Stomach (tissue), 8 donors: ENCODE measurements at regions not wholly inside any gene's neighbourhood (a gene's known extent, or its start where the extent isn't known, plus 50 kb on each side); places are given as distances from the start of the nearest gene placed in this dataset.
"Not testable (repeated sequence)": the region's sequence is repeated elsewhere in the genome, so short reads cannot be mapped to it uniquely, and the experiment has no call there.

Experiments
- DNase-seq, 2 donors: peaks; one replicate each; pipeline versions ENCODE4 v3.0.0 to v3.0.0-alpha.2; 2013 to 2019
- H3K27ac ChIP-seq, 5 donors: fragments of 200-600 bp in 4 of 5; sonication (generic) in 4 of 5; one replicate each; pipeline ENCODE4 v1.5.1; 2013 to 2019; ENCODE audit warnings: mild to moderate bottlenecking in 1 of 5, moderate library complexity in 1 of 5
- H3K27me3 ChIP-seq, 3 donors: fragments of 200-600 bp; sonication (generic); one replicate each; pipeline ENCODE4 v1.5.1; 2017 to 2019; ENCODE audit warnings: mixed run types in 1 of 3
- H3K36me3 ChIP-seq, 4 donors: fragments of 200-600 bp; sonication (generic); 1 replicate in 3 of 4; 2 replicates in 1 of 4; pipeline ENCODE4 v1.5.1; 2016 to 2019
- H3K4me1 ChIP-seq, 4 donors: fragments of 200-600 bp; sonication (generic); one replicate each; pipeline ENCODE4 v1.5.1; 2016 to 2019
- H3K4me3 ChIP-seq, 4 donors: fragments of 200-600 bp; sonication (generic) in 3 of 4; one replicate each; pipeline ENCODE4 v1.5.1; 2016 to 2019; ENCODE audit warnings: mild to moderate bottlenecking in 1 of 4
- H3K9me3 ChIP-seq, 4 donors: fragments of 200-600 bp; sonication (generic); one replicate each; pipeline ENCODE4 v1.5.1; 2016 to 2019
- CTCF ChIP-seq, 7 experiments: fragments of 450-650 bp in 4 of 7; fragments of 200-600 bp in 3 of 7; sonication (generic) in 3 of 7; IDR thresholded peaks; one replicate each; pipeline ENCODE4 v1.5.1; 2016 to 2019; ENCODE audit warnings: antibody characterized with exemption in 7 of 7, control low read depth in 2 of 7, mild to moderate bottlenecking in 1 of 7
- EP300 ChIP-seq: sonication (generic); formaldehyde crosslinking; IDR thresholded peaks from one replicate; pipeline ENCODE4 v1.6.1; 2017; ENCODE audit warnings: antibody characterized with exemption
- POLR2A ChIP-seq, 4 donors: fragments of 450-650 bp; IDR thresholded peaks; one replicate each; pipeline ENCODE4 v1.6.1; 2016; ENCODE audit warnings: antibody characterized with exemption in 4 of 4, control low read depth in 2 of 4, mild to moderate bottlenecking in 1 of 4, moderate library complexity in 1 of 4
- POLR2AphosphoS5 ChIP-seq, 3 donors: sonication (generic); formaldehyde crosslinking; IDR thresholded peaks; one replicate each; pipeline ENCODE4 v1.6.1; 2016; ENCODE audit warnings: antibody characterized with exemption in 3 of 3
- WGBS, 5 donors: extraction: QIAGEN DNeasy Blood & Tissue Kit in 3 of 5; methylation state at CpG; one replicate each; pipeline versions ENCODE4 v1.1.5 to v1.1.7; 2013 to 2018; 5-methylcytosine and 5-hydroxymethylcytosine counted together
- intact Hi-C: fragments of 100-400 bp; cut with DNase I; formaldehyde crosslinking; loops from one replicate; pipeline ENCODE4 v1.15.1; 2023; ENCODE audit warnings: low total_unique reads
- donor health status: healthy with polysubstance abuse.
- donor health status: Bipolar disorder and iron deficiency.
- donor health status: healthy.

- Histone ChIP-seq H3K27ac (no peak overlapping the region), H3K9me3 (peaks cover 0 to 21% (median 16%) of the 10 kb centered on the region in 4 donors), H3K4me1 (no peaks in the 10 kb centered on the region), H3K4me3 (no peak overlapping the region), H3K27me3 (peaks cover 0 to 4% (median 0%) of the 10 kb centered on the region in 3 donors), H3K36me3 (no peaks in the 10 kb centered on the region)
- 64 to 82% (median 76%) methylated on average over 6 of the region's 6 CpGs for WGBS, 5 donors
- intact Hi-C loops = no loop called here
- TF ChIP-seq CTCF (IDR thresholded peaks at IDR 0.05) (no peak), POLR2A (IDR thresholded peaks at IDR 0.05) (no peak), POLR2AphosphoS5 (IDR thresholded peaks at IDR 0.05) (no peak), EP300 (no peak)
- no peak for DNase-seq
Observed at GRCh38 chr21:38631206-38631605, 132.9 kb upstream of the ERG start.

- peaks cover 0 to 7% (median 0%) of the 10 kb centered on the region in 3 donors for H3K27me3 ChIP-seq
- intact Hi-C loops = no loop called here
- H3K9me3 ChIP-seq = peaks cover 0 to 22% (median 18%) of the 10 kb centered on the region in 4 donors
- no peak overlapping the region for H3K27ac ChIP-seq
- no peak for DNase-seq
- 67 to 82% (median 77%) methylated on average over 5 of the region's 5 CpGs for WGBS, 5 donors
- no peaks in the 10 kb centered on the region for H3K4me1 ChIP-seq
- no peak overlapping the region for H3K4me3 ChIP-seq
- no peaks in the 10 kb centered on the region for H3K36me3 ChIP-seq
- TF ChIP-seq CTCF (IDR thresholded peaks at IDR 0.05) (no peak), POLR2A (IDR thresholded peaks at IDR 0.05) (no peak), POLR2AphosphoS5 (IDR thresholded peaks at IDR 0.05) (no peak), EP300 (no peak)
Observed at GRCh38 chr21:38631676-38632075, 133.4 kb upstream of the ERG start.

- Histone ChIP-seq H3K4me3 (no peak overlapping the region), H3K27ac (no peak overlapping the region), H3K4me1 (no peaks in the 10 kb centered on the region), H3K27me3 (peaks cover 0 to 7% (median 0%) of the 10 kb centered on the region in 3 donors), H3K9me3 (peaks cover 0 to 9% (median 6%) of the 10 kb centered on the region in 4 donors), H3K36me3 (no peaks in the 10 kb centered on the region)
- DNase-seq = no peak
- TF ChIP-seq EP300 = no peak
- WGBS, 5 donors = 71 to 85% (median 83%) methylated on average over 3 of the region's 3 CpGs
- intact Hi-C loops = no loop called here
Observed at GRCh38 chr21:38637161-38637560, 138.9 kb upstream of the ERG start.

- 38 to 61% (median 46%) methylated on average over 4 of the region's 4 CpGs for WGBS, 5 donors
- peaks cover 0 to 9% (median 6%) of the 10 kb centered on the region in 4 donors for H3K9me3 ChIP-seq
- peaks cover 0 to 13% (median 0%) of the 10 kb centered on the region in 3 donors for H3K27me3 ChIP-seq
- H3K4me3 ChIP-seq = no peak overlapping the region
- no peak overlapping the region for H3K27ac ChIP-seq
- no peak for DNase-seq
- TF ChIP-seq POLR2AphosphoS5 (IDR thresholded peaks at IDR 0.05) = no peak
- no peak for TF ChIP-seq CTCF (IDR thresholded peaks at IDR 0.05)
- TF ChIP-seq EP300 = no peak
- TF ChIP-seq POLR2A (IDR thresholded peaks at IDR 0.05) = no peak
- intact Hi-C loops = no loop called here
- H3K36me3 ChIP-seq = no peaks in the 10 kb centered on the region
- no peaks in the 10 kb centered on the region for H3K4me1 ChIP-seq
Observed at GRCh38 chr21:38639571-38640354, 141.5 kb upstream of the ERG start.

GRCh38 chr21:38640355-38640742 lies 142.1 kb upstream of the ERG start:
- H3K27ac ChIP-seq, H3K9me3 ChIP-seq, intact Hi-C loops, H3K4me1 ChIP-seq, H3K36me3 ChIP-seq, H3K4me3 ChIP-seq, DNase-seq: not testable (repeated sequence)
- H3K27me3 ChIP-seq = peaks cover 0 to 13% (median 0%) of the 10 kb centered on the region in 3 donors
- WGBS, 5 donors = 84 to 93% (median 92%) methylated on average over 5 of the region's 5 CpGs
